ENCODE measurements at regions not wholly inside any gene's neighbourhood (a gene's known extent, or its start where the extent isn't known, plus 50 kb on each side); places are given as distances from the start of the nearest gene placed in this dataset.

GRCh38 chr4:166363198-166363597 is 490.2 kb downstream of the TLL1 start:
- no peak for DNase-seq (ENCODE audit: low read depth)

- no peak for DNase-seq (ENCODE audit: low read depth)
These were observed 493.0 kb downstream of the TLL1 start for GRCh38 chr4:166366012-166366411.

- DNase-seq (ENCODE audit: low read depth): no peak
These were observed 504.5 kb downstream of the TLL1 start for GRCh38 chr4:166377578-166377977.

GRCh38 chr4:166386491-166387360 is 513.7 kb downstream of the TLL1 start:
- DNase-seq (ENCODE audit: low read depth): no peak

- DNase-seq (ENCODE audit: low read depth): no peak
These were observed 518.5 kb downstream of the TLL1 start for GRCh38 chr4:166391501-166391900.

GRCh38 chr4:166399021-166399420 is 526.0 kb downstream of the TLL1 start:
- DNase-seq (ENCODE audit: low read depth): no peak

GRCh38 chr4:166400270-166400894 is 527.3 kb downstream of the TLL1 start:
- DNase-seq (ENCODE audit: low read depth): no peak

GRCh38 chr4:166413356-166413755 is 540.3 kb downstream of the TLL1 start:
- DNase-seq (ENCODE audit: low read depth): no peak

- DNase-seq (ENCODE audit: low read depth): no peak
These were observed 541.4 kb downstream of the TLL1 start for GRCh38 chr4:166414431-166414830.

- no peak for DNase-seq (ENCODE audit: low read depth)
These were observed 542.7 kb downstream of the TLL1 start for GRCh38 chr4:166415749-166416148.

GRCh38 chr4:166421556-166422156 is 548.6 kb downstream of the TLL1 start:
- no peak for DNase-seq (ENCODE audit: low read depth)

- no peak for DNase-seq (ENCODE audit: low read depth)
These were observed 549.4 kb downstream of the TLL1 start for GRCh38 chr4:166422475-166422874.

- DNase-seq (ENCODE audit: low read depth): no peak
These were observed 553.3 kb downstream of the TLL1 start for GRCh38 chr4:166426300-166426863.

- no peak for DNase-seq (ENCODE audit: low read depth)
These were observed 559.1 kb downstream of the TLL1 start for GRCh38 chr4:166432125-166432524.

- DNase-seq (ENCODE audit: low read depth): no peak
These were observed 559.8 kb downstream of the TLL1 start for GRCh38 chr4:166432842-166433241.

- no peak for DNase-seq (ENCODE audit: low read depth)
These were observed 562.4 kb downstream of the TLL1 start for GRCh38 chr4:166435449-166435848.

- DNase-seq (ENCODE audit: low read depth): no peak
These were observed 585.7 kb downstream of the TLL1 start for GRCh38 chr4:166458756-166459155.

GRCh38 chr4:166459621-166460020 is 586.6 kb downstream of the TLL1 start:
- DNase-seq (ENCODE audit: low read depth): no peak

- DNase-seq (ENCODE audit: low read depth): no peak
These were observed 587.9 kb downstream of the TLL1 start for GRCh38 chr4:166460769-166461550.

- no peak for DNase-seq (ENCODE audit: low read depth)
These were observed 608.0 kb downstream of the TLL1 start for GRCh38 chr4:166481055-166481454.

GRCh38 chr4:166481739-166482138 is 608.7 kb downstream of the TLL1 start:
- no peak for DNase-seq (ENCODE audit: low read depth)

- no peak for DNase-seq (ENCODE audit: low read depth)
These were observed 609.7 kb downstream of the TLL1 start for GRCh38 chr4:166482758-166483157.

Measured in GM04503 (cell line).